OCI-LY1 (cell line): ENCODE measurements at regions not wholly inside any gene's neighbourhood (a gene's known extent, or its start where the extent isn't known, plus 50 kb on each side); places are given as distances from the start of the nearest gene placed in this dataset.

Source experiments
- H2AFZ ChIP-seq: fragments of 200-600 bp; sonication (generic), shearing (Covaris generic); 2 replicates; pipeline ENCODE4 v1.6.0; 2014; ENCODE audit warnings: antibody characterized with exemption, mild to moderate bottlenecking, low read length
- H3F3A ChIP-seq: fragments of 200-600 bp; sonication (generic), shearing (Covaris generic); 2 replicates; pipeline ENCODE4 v1.6.0; 2014; ENCODE audit warnings: mild to moderate bottlenecking, antibody characterized with exemption, low read length, moderate library complexity; ENCODE audit not compliant: insufficient read depth
- H3K27ac ChIP-seq: fragments of 200-600 bp; sonication (generic); 2 replicates; pipeline ENCODE4 v1.5.1; 2014; ENCODE audit warnings: low read length, mixed run types, mild to moderate bottlenecking, low read depth; ENCODE audit not compliant: poor library complexity, severe bottlenecking
- H3K27me3 ChIP-seq: fragments of 200-600 bp; sonication (generic); 2 replicates; pipeline ENCODE4 v1.6.0; 2014; ENCODE audit warnings: antibody characterized with exemption, mild to moderate bottlenecking, low read length, moderate library complexity; ENCODE audit not compliant: insufficient read depth
- H3K36me3 ChIP-seq: fragments of 200-600 bp; sonication (generic); 2 replicates; pipeline ENCODE4 v1.6.1; 2014; ENCODE audit warnings: mild to moderate bottlenecking, antibody characterized with exemption, low read length, moderate library complexity, mixed read lengths; ENCODE audit not compliant: insufficient read depth
- H3K4me1 ChIP-seq: fragments of 200-600 bp; sonication (generic); 2 replicates; pipeline ENCODE4 v1.5.1; 2014; ENCODE audit warnings: mild to moderate bottlenecking, low read length, moderate library complexity; ENCODE audit not compliant: insufficient read depth, severe bottlenecking
- H3K4me2 ChIP-seq: fragments of 200-600 bp; sonication (generic), shearing (Covaris generic); 2 replicates; pipeline ENCODE4 v1.6.1; 2014; ENCODE audit warnings: low read length
- H3K4me3 ChIP-seq: fragments of 200-600 bp; sonication (generic); 2 replicates; pipeline ENCODE4 v1.5.1; 2014; ENCODE audit warnings: low read length, low read depth, mild to moderate bottlenecking, mixed read lengths; ENCODE audit not compliant: poor library complexity, severe bottlenecking
- H3K79me2 ChIP-seq: fragments of 200-600 bp; shearing (Covaris generic); 2 replicates; pipeline ENCODE4 v1.6.1; 2016; ENCODE audit warnings: mixed run types, low read length, mixed read lengths; ENCODE audit not compliant: insufficient read depth
- H3K9ac ChIP-seq: fragments of 200-600 bp; sonication (generic), shearing (Covaris generic); 2 replicates; pipeline ENCODE4 v1.6.1; 2014; ENCODE audit warnings: mild to moderate bottlenecking, low read length, mixed read lengths
- H3K9me2 ChIP-seq: fragments of 200-600 bp; sonication (generic), shearing (Covaris generic); 2 replicates; pipeline ENCODE4 v1.6.1; 2014; ENCODE audit warnings: low read depth, mild to moderate bottlenecking, low read length, mixed read lengths
- H3K9me3 ChIP-seq: fragments of 200-600 bp; shearing (Covaris generic); 2 replicates; pipeline ENCODE4 v1.6.1; 2014; ENCODE audit warnings: low read length, mixed read lengths
- H4K20me1 ChIP-seq: fragments of 200-600 bp; sonication (generic), shearing (Covaris generic); 2 replicates; pipeline ENCODE4 v1.6.0; 2016; ENCODE audit warnings: mild to moderate bottlenecking, low read length; ENCODE audit not compliant: insufficient read depth
- CTCF ChIP-seq: fragments of 200-600 bp; sonication (generic), shearing (Covaris generic); IDR thresholded peaks from 2 replicates; pipeline ENCODE4 v1.5.1; 2017; ENCODE audit warnings: mild to moderate bottlenecking, antibody characterized with exemption, low read length, moderate library complexity, mixed read lengths
- EZH2 ChIP-seq: fragments of 200-600 bp; sonication (generic), shearing (Covaris generic); IDR thresholded peaks from 2 replicates; pipeline ENCODE4 v1.8.0; 2017; ENCODE audit warnings: borderline replicate concordance, mixed run types, mild to moderate bottlenecking, antibody characterized with exemption, low read length, moderate library complexity, mixed read lengths

- Histone ChIP-seq H3K79me2 (no peaks in the 10 kb centered on the region), H3K36me3 (no peaks in the 10 kb centered on the region), H3K4me3 (no peak overlapping the region), H3K9me2 (no peaks in the 10 kb centered on the region), H2AFZ (no peak overlapping the region), H4K20me1 (no peaks in the 10 kb centered on the region), H3K4me1 (no peaks in the 10 kb centered on the region), H3K4me2 (no peak overlapping the region), H3K27me3 (no peaks in the 10 kb centered on the region), H3K9me3 (no peaks in the 10 kb centered on the region), H3K27ac (no peak overlapping the region), H3K9ac (no peak overlapping the region), H3F3A (no peaks in the 10 kb centered on the region)
- TF ChIP-seq CTCF, result no peak
- TF ChIP-seq EZH2, result no peak
Measured at GRCh38 chr4:13084210-13084609, 399.9 kb downstream of the RAB28 start.

DNA sequence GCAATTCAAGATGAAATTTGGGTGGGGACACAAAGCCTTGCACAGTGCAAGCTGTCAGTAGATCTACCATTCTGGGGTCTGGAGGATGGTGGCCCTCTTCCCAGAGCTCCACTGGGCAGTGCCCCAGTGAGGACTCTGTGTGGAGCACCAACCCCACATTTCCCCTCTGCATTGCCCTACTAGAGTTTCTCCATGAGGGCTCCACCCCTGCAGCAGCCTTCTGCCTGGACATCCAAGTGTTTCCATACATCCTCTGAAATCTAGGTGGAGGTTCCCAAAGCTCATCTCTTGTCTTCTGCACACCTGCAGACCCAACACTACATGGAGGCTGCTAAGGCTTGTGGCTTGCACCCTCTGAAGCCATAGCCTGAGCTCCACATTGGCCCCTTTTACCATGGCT is 402.3 kb downstream of the RAB28 start:
- no peaks in the 10 kb centered on the region for H3F3A ChIP-seq
- H3K9me2 ChIP-seq, result no peaks in the 10 kb centered on the region
- no peaks in the 10 kb centered on the region for H3K27me3 ChIP-seq
- H3K4me1 ChIP-seq, result no peaks in the 10 kb centered on the region
- H3K9ac ChIP-seq, result no peak overlapping the region
- H3K27ac ChIP-seq, result no peak overlapping the region
- no peak for TF ChIP-seq CTCF
- TF ChIP-seq EZH2, result no peak
- no peak overlapping the region for H3K4me2 ChIP-seq
- no peaks in the 10 kb centered on the region for H4K20me1 ChIP-seq
- H3K4me3 ChIP-seq, result no peak overlapping the region
- H3K36me3 ChIP-seq, result no peaks in the 10 kb centered on the region
- no peaks in the 10 kb centered on the region for H3K9me3 ChIP-seq
- H2AFZ ChIP-seq, result no peak overlapping the region
- H3K79me2 ChIP-seq, result no peaks in the 10 kb centered on the region

- no peaks in the 10 kb centered on the region for H3K9me2 ChIP-seq
Measured at GRCh38 chr4:13067077-13067476, 417.1 kb downstream of the RAB28 start.

More at GRCh38 chr4:13067077-13067476, 417.1 kb downstream of the RAB28 start:
- Histone ChIP-seq H3K4me3 (no peak overlapping the region), H3K27ac (no peak overlapping the region), H3F3A (no peaks in the 10 kb centered on the region), H4K20me1 (no peaks in the 10 kb centered on the region), H3K4me2 (no peak overlapping the region), H3K27me3 (no peaks in the 10 kb centered on the region), H3K79me2 (no peaks in the 10 kb centered on the region), H3K4me1 (no peaks in the 10 kb centered on the region), H2AFZ (no peak overlapping the region), H3K9ac (no peak overlapping the region), H3K36me3 (no peaks in the 10 kb centered on the region), H3K9me3 (no peaks in the 10 kb centered on the region)
- TF ChIP-seq CTCF, result no peak
- TF ChIP-seq EZH2, result no peak
